ENCODE measurements at regions not wholly inside any gene's neighbourhood (a gene's known extent, or its start where the extent isn't known, plus 50 kb on each side); places are given as distances from the start of the nearest gene placed in this dataset.
A peak's percentile ranks its signal among the peaks of the same experiment; 100 is the strongest.

DNA sequence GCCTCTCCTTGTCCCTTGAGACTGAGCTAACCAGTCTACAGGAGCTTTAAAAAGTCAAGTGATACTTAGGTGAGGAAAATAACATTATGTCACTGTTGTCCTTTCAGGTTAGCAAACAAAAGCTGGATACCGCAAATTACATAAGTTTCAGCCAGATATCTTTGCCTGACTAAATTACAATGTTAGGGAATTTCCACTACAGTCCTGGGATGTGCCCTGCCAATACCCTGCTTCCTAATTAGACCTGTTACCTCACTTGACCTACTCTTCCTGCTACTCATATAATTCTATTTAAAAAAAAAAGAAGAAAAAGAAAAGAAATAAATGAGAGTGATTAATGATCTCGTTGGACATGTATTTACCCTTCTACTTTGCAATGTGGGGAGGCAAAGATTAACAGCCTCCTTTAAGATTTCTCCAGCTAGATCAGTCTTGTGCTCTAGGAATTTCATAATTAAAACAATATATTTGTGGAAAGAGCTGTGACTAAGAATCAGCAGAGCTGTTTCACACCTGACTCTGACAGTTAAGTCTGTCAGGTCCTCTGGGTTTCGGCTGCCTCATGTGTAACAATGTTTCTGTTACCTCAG lies 318.9 kb downstream of the HDGFL1 start:
- intact Hi-C loops (cut with DNase I) = no loop called here
- WGBS, 2 donors = 35 to 61% methylated on average over 3 of the region's 3 CpGs
- Histone ChIP-seq H3K4me1 (peaks cover 0 to 14% (median 4%) of the 10 kb centered on the region in 4 donors), H3K36me3 (no peaks in the 10 kb centered on the region), H3K27ac (peak overlapping the region in 1 of 4 donors; percentile 7), H3K4me3 (no peak overlapping the region), H3K27me3 (no peaks in the 10 kb centered on the region), H3K9me3 (no peaks in the 10 kb centered on the region)
- no peak for TF ChIP-seq POLR2AphosphoS5 (IDR thresholded peaks at IDR 0.05)
- TF ChIP-seq EP300 (IDR thresholded peaks at IDR 0.05) = no peak
- TF ChIP-seq, protein P1, sequence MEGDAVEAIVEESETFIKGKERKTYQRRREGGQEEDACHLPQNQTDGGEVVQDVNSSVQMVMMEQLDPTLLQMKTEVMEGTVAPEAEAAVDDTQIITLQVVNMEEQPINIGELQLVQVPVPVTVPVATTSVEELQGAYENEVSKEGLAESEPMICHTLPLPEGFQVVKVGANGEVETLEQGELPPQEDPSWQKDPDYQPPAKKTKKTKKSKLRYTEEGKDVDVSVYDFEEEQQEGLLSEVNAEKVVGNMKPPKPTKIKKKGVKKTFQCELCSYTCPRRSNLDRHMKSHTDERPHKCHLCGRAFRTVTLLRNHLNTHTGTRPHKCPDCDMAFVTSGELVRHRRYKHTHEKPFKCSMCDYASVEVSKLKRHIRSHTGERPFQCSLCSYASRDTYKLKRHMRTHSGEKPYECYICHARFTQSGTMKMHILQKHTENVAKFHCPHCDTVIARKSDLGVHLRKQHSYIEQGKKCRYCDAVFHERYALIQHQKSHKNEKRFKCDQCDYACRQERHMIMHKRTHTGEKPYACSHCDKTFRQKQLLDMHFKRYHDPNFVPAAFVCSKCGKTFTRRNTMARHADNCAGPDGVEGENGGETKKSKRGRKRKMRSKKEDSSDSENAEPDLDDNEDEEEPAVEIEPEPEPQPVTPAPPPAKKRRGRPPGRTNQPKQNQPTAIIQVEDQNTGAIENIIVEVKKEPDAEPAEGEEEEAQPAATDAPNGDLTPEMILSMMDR (IDR thresholded peaks at IDR 0.05) = no peak
- no peak for TF ChIP-seq POLR2A (IDR thresholded peaks at IDR 0.05)
- DNase-seq = no peak

DNA sequence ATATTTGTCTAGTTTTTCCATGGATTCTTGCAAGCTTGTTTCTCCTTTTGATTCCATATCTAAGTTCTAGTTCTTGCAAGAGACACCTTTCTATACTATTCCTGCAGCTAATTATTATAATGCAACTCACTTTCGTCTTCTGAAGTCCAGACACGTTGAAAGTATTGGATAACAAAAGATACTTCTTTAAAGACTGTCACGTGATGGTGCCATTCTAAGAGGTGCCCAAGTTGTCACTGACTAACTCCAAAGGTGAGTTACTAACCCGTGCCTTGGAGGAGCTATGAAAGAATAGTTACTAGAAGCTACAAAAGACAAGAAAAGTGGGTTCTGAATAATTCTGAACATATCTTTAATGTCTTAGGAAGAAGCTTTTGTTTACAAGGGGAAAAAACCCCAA lies 322.6 kb downstream of the HDGFL1 start:
- Histone ChIP-seq H3K27ac (peak overlapping the region in 3 of 4 donors; percentile 59 to 77 (median 69)), H3K36me3 (no peaks in the 10 kb centered on the region), H3K27me3 (no peaks in the 10 kb centered on the region), H3K9me3 (no peaks in the 10 kb centered on the region), H3K4me1 (peaks cover 0 to 14% (median 4%) of the 10 kb centered on the region in 4 donors), H3K4me3 (no peak overlapping the region)
- 86 to 92% methylated on average over 4 of the region's 4 CpGs for WGBS, 2 donors
- intact Hi-C loops (cut with DNase I) = no loop called here
- no peak for DNase-seq
- TF ChIP-seq, protein P1 (IDR thresholded peaks at IDR 0.05) = no peak
- no peak for TF ChIP-seq POLR2A (IDR thresholded peaks at IDR 0.05)

DNA sequence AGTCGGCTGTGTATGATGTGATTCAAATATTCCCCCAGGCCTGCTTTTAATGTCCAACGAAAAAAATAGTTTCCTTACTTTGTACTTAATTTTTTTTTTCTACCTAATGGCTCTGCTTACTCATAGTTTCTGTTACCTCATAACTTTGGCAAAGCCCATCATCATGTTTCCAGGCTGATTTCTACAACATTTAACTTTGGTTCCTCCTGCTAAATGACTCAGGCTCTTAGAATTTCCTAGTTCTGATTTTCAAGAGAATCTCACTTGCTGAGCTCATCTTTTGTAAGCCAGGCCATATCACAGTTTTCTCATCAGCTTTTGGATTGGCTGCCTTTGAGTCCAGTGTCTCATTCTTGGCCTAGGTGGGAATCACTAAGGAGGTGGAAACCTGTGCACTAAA lies 323.1 kb downstream of the HDGFL1 start:
- TF ChIP-seq POLR2AphosphoS5 (IDR thresholded peaks at IDR 0.05) = peak in 3 of 4 donors; percentile 57 to 77 (median 65)
- TF ChIP-seq, protein P1 (IDR thresholded peaks at IDR 0.05) = no peak
- peak in 2 of 4 donors; percentile 16 to 48 for TF ChIP-seq EP300 (IDR thresholded peaks at IDR 0.05)
- Histone ChIP-seq H3K27ac (peak overlapping the region; percentile 34 to 77 (median 64)), H3K4me3 (no peak overlapping the region), H3K4me1 (peaks cover 0 to 14% (median 4%) of the 10 kb centered on the region in 4 donors), H3K36me3 (no peaks in the 10 kb centered on the region), H3K9me3 (no peaks in the 10 kb centered on the region), H3K27me3 (no peaks in the 10 kb centered on the region)
- WGBS, 2 donors = 65 to 88% methylated on average over 2 of the region's 2 CpGs
- intact Hi-C loops (cut with DNase I) = no loop called here
- DNase-seq = no peak

DNA sequence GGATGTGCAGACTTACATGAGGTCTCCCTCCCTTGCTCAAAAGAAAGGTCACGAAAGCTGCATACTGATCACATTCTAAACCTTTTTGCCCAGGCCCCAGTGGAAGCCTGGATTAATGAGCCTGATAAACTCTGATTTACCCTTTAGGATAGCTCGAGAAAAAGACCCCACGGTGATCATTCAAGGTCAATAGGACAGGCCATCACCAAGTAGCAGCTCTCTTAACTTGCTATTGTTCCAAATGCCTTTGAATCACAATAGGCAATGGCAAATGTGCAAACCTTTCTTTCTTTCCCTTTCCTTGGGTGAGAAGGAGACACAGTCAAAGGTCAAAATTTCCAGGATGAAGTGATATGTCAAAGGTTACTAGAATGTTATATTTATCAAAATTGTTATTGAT lies 327.3 kb downstream of the HDGFL1 start:
- no peak for TF ChIP-seq POLR2AphosphoS5 (IDR thresholded peaks at IDR 0.05)
- TF ChIP-seq, protein P1 (IDR thresholded peaks at IDR 0.05) = no peak
- no peak for TF ChIP-seq POLR2A (IDR thresholded peaks at IDR 0.05)
- no peak for TF ChIP-seq EP300 (IDR thresholded peaks at IDR 0.05)
- intact Hi-C loops (cut with DNase I) = no loop called here
- no peak overlapping the region for H3K27ac ChIP-seq
- no peaks in the 10 kb centered on the region for H3K9me3 ChIP-seq
- H3K36me3 ChIP-seq = no peaks in the 10 kb centered on the region
- DNase-seq = no peak
- no peaks in the 10 kb centered on the region for H3K27me3 ChIP-seq
- 78 to 82% methylated on average over 3 of the region's 3 CpGs for WGBS, 2 donors
- H3K4me3 ChIP-seq = no peak overlapping the region
- peaks cover 0 to 3% (median 0%) of the 10 kb centered on the region in 4 donors for H3K4me1 ChIP-seq

DNA sequence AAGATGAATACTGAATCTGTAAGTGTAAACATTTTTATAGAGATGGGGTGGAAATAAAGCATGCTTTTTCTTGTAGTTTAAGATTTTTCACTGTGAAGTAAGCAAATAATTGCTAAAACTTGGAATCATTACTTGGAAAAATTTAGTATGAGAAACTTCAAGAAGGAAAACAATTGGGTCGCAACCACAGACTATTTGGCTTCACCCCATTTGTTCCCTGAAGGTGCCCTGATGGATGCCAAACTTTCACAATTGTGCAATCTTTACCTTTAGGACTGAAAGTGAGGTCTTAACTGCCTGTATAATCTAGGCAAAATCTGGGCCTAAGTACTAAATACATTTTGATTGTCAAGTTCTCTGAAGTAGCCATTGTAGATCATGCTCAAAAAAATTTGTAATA lies 330.1 kb downstream of the HDGFL1 start:
- 80 to 89% methylated on average over 1 of the region's 1 CpG for WGBS, 2 donors
- intact Hi-C loops (cut with DNase I) = no loop called here

More for the DNA sequence above, 330.1 kb downstream of the HDGFL1 start:
- no peaks in the 10 kb centered on the region for H3K9me3 ChIP-seq
- no peak for DNase-seq
- H3K4me3 ChIP-seq = no peak overlapping the region
- TF ChIP-seq POLR2AphosphoS5 (IDR thresholded peaks at IDR 0.05) (no peak), POLR2A (IDR thresholded peaks at IDR 0.05) (no peak)
- H3K27me3 ChIP-seq = no peaks in the 10 kb centered on the region
- no peaks in the 10 kb centered on the region for H3K36me3 ChIP-seq
- H3K4me1 ChIP-seq = peaks cover 0 to 7% (median 6%) of the 10 kb centered on the region in 4 donors
- no peak overlapping the region for H3K27ac ChIP-seq

Measured in sigmoid colon (tissue), 6 donors.